OCI-LY1 (cell line): ENCODE measurements at regions not wholly inside any gene's neighbourhood (a gene's known extent, or its start where the extent isn't known, plus 50 kb on each side); places are given as distances from the start of the nearest gene placed in this dataset.

Experiments used
- CTCF ChIP-seq: fragments of 200-600 bp; sonication (generic), shearing (Covaris generic); IDR thresholded peaks from 2 replicates; pipeline ENCODE4 v1.5.1; 2017; ENCODE audit warnings: mild to moderate bottlenecking, antibody characterized with exemption, low read length, moderate library complexity, mixed read lengths
- EZH2 ChIP-seq: fragments of 200-600 bp; sonication (generic), shearing (Covaris generic); IDR thresholded peaks from 2 replicates; pipeline ENCODE4 v1.8.0; 2017; ENCODE audit warnings: borderline replicate concordance, mixed run types, mild to moderate bottlenecking, antibody characterized with exemption, low read length, moderate library complexity, mixed read lengths

GRCh38 chrX:78384486-78384885 lies 57.1 kb upstream of the CYSLTR1 start:
- TF ChIP-seq CTCF: no peak
- no peak for TF ChIP-seq EZH2
